Spinal cord (tissue), 9 donors: ENCODE measurements at regions not wholly inside any gene's neighbourhood (a gene's known extent, or its start where the extent isn't known, plus 50 kb on each side); places are given as distances from the start of the nearest gene placed in this dataset.
A peak's percentile ranks its signal among the peaks of the same experiment; 100 is the strongest.
"Not testable (repeated sequence)": the region's sequence is repeated elsewhere in the genome, so short reads cannot be mapped to it uniquely, and the experiment has no call there.

Experiments used
- DNase-seq, 6 donors: peaks; one replicate each; pipeline versions ENCODE4 v3.0.0 to v3.0.0-alpha.2; 2013 to 2015; ENCODE audit warnings: low spot score in 6 of 6, low read depth in 4 of 6
- H3K27ac ChIP-seq: one replicate; pipeline ENCODE4 v1.5.1; 2013; ENCODE audit warnings: low read depth, low read length, control low read depth
- H3K27me3 ChIP-seq: one replicate; pipeline ENCODE4 v1.6.1; 2013; ENCODE audit warnings: low read length; ENCODE audit not compliant: control insufficient read depth, insufficient read depth
- H3K36me3 ChIP-seq: one replicate; pipeline ENCODE4 v1.6.1; 2013; ENCODE audit warnings: low read length; ENCODE audit not compliant: control insufficient read depth, insufficient read depth
- H3K4me1 ChIP-seq: one replicate; pipeline ENCODE4 v1.6.1; 2013; ENCODE audit warnings: low read length; ENCODE audit not compliant: control insufficient read depth, insufficient read depth
- H3K4me3 ChIP-seq: one replicate; pipeline ENCODE4 v1.5.1; 2013; ENCODE audit warnings: low read depth, low read length, control low read depth
- H3K9me3 ChIP-seq: one replicate; pipeline ENCODE4 v1.6.1; 2013; ENCODE audit warnings: low read length; ENCODE audit not compliant: control insufficient read depth, insufficient read depth
- WGBS: methylation state at CpG from one replicate; pipeline ENCODE4 v1.1.5; 2013; ENCODE audit warnings: missing lambda C conversion rate; ENCODE audit not compliant: insufficient coverage; 5-methylcytosine and 5-hydroxymethylcytosine counted together
- donor health status: healthy.

- H3K4me3 ChIP-seq = no peak overlapping the region
- H3K9me3 ChIP-seq = no peaks in the 10 kb centered on the region
- DNase-seq = no peak
- no peaks in the 10 kb centered on the region for H3K36me3 ChIP-seq
- peaks cover 4% of the 10 kb centered on the region for H3K4me1 ChIP-seq
- no peak overlapping the region for H3K27ac ChIP-seq
- H3K27me3 ChIP-seq = peaks cover 33% of the 10 kb centered on the region
- 33% methylated on average over 9 of the region's 12 CpGs for WGBS
These were observed 63.8 kb downstream of the TNFAIP2 start for GRCh38 chr14:103186909-103187586.

- DNase-seq = no peak
- no peaks in the 10 kb centered on the region for H3K9me3 ChIP-seq
- H3K27ac ChIP-seq = no peak overlapping the region
- no peak overlapping the region for H3K4me3 ChIP-seq
- 67% methylated on average over 2 of the region's 4 CpGs for WGBS
- peaks cover 4% of the 10 kb centered on the region for H3K4me1 ChIP-seq
- no peaks in the 10 kb centered on the region for H3K36me3 ChIP-seq
- H3K27me3 ChIP-seq = peaks cover 35% of the 10 kb centered on the region
These were observed 64.7 kb downstream of the TNFAIP2 start for GRCh38 chr14:103187911-103188310.

- 1% methylated on average over 48 of the region's 67 CpGs for WGBS
These were observed 65.7 kb downstream of the TNFAIP2 start for GRCh38 chr14:103188810-103189480.

GRCh38 chr14:103189481-103190470, 66.5 kb downstream of the TNFAIP2 start:
- Histone ChIP-seq H3K36me3 (no peaks in the 10 kb centered on the region), H3K27me3 (peaks cover 35% of the 10 kb centered on the region), H3K4me1 (peaks cover 4% of the 10 kb centered on the region), H3K9me3 (peaks cover 2% of the 10 kb centered on the region), H3K27ac (no peak overlapping the region), H3K4me3 (no peak overlapping the region)
- DNase-seq = no peak
- WGBS = 38% methylated on average over 34 of the region's 48 CpGs

More at GRCh38 chr14:103188810-103189480, 65.7 kb downstream of the TNFAIP2 start:
- H3K4me1 ChIP-seq = peaks cover 4% of the 10 kb centered on the region
- no peaks in the 10 kb centered on the region for H3K36me3 ChIP-seq
- H3K4me3 ChIP-seq = no peak overlapping the region
- peak in 1 of 6 donors; percentile 22 for DNase-seq
- peaks cover 35% of the 10 kb centered on the region for H3K27me3 ChIP-seq
- H3K27ac ChIP-seq = no peak overlapping the region
- H3K9me3 ChIP-seq = peaks cover 2% of the 10 kb centered on the region

- no peak for DNase-seq
- no peaks in the 10 kb centered on the region for H3K36me3 ChIP-seq
- peaks cover 35% of the 10 kb centered on the region for H3K27me3 ChIP-seq
- no peak overlapping the region for H3K4me3 ChIP-seq
- H3K9me3 ChIP-seq = peaks cover 2% of the 10 kb centered on the region
- WGBS = 85% methylated on average over 11 of the region's 11 CpGs
- H3K27ac ChIP-seq = no peak overlapping the region
- H3K4me1 ChIP-seq = peaks cover 4% of the 10 kb centered on the region
These were observed 67.5 kb downstream of the TNFAIP2 start for GRCh38 chr14:103190741-103191140.

- peaks cover 2% of the 10 kb centered on the region for H3K9me3 ChIP-seq
- H3K27ac ChIP-seq = no peak overlapping the region
- WGBS = no CpG with 5 or more reads among the region's 3 CpGs
- H3K4me3 ChIP-seq = no peak overlapping the region
- H3K36me3 ChIP-seq = no peaks in the 10 kb centered on the region
- peaks cover 33% of the 10 kb centered on the region for H3K27me3 ChIP-seq
- no peak for DNase-seq
- peaks cover 4% of the 10 kb centered on the region for H3K4me1 ChIP-seq
These were observed 68.6 kb downstream of the TNFAIP2 start for GRCh38 chr14:103191844-103192243.

GRCh38 chr14:103192246-103192840, 69.1 kb downstream of the TNFAIP2 start:
- peaks cover 2% of the 10 kb centered on the region for H3K9me3 ChIP-seq
- H3K4me1 ChIP-seq = peaks cover 4% of the 10 kb centered on the region
- no peaks in the 10 kb centered on the region for H3K36me3 ChIP-seq
- DNase-seq = no peak
- H3K27ac ChIP-seq = no peak overlapping the region
- no peak overlapping the region for H3K4me3 ChIP-seq
- peaks cover 28% of the 10 kb centered on the region for H3K27me3 ChIP-seq
- 88% methylated on average over 4 of the region's 7 CpGs for WGBS

- not testable (repeated sequence) for H3K4me3 ChIP-seq, H3K9me3 ChIP-seq, H3K36me3 ChIP-seq, DNase-seq, H3K4me1 ChIP-seq, H3K27ac ChIP-seq
- WGBS = no CpG with 5 or more reads among the region's 4 CpGs
- peaks cover 23% of the 10 kb centered on the region for H3K27me3 ChIP-seq
These were observed 69.6 kb downstream of the TNFAIP2 start for GRCh38 chr14:103192861-103193260.

- WGBS = 100% methylated on average over 4 of the region's 10 CpGs
- H3K27me3 ChIP-seq = peaks cover 17% of the 10 kb centered on the region
- not testable (repeated sequence) for H3K4me1 ChIP-seq, H3K9me3 ChIP-seq, H3K27ac ChIP-seq, H3K4me3 ChIP-seq, H3K36me3 ChIP-seq, DNase-seq
These were observed 70.2 kb downstream of the TNFAIP2 start for GRCh38 chr14:103193491-103193890.
